GM23338 (cell line): ENCODE measurements at regions not wholly inside any gene's neighbourhood (a gene's known extent, or its start where the extent isn't known, plus 50 kb on each side); places are given as distances from the start of the nearest gene placed in this dataset.

Source experiments
- ATAC-seq: fragments of 200-7000 bp; cut with Tn5 transposase; 3 replicates; pipeline ENCODE4 v1.9.1; 2020
- DNase-seq: peaks from one replicate; pipeline ENCODE4 v3.0.0-alpha.2; 2015; ENCODE audit warnings: low spot score
- H2AFZ ChIP-seq: fragments of 200-600 bp; sonication (generic); 2 replicates; pipeline ENCODE4 v1.8.0; 2016; ENCODE audit warnings: antibody characterized with exemption, mild to moderate bottlenecking, moderate library complexity
- H3F3A ChIP-seq: fragments of 200-600 bp; sonication (generic); replicated peaks from 2 replicates; pipeline ENCODE4 v1.8.0; 2017; ENCODE audit warnings: antibody characterized with exemption, mixed run types, low read depth
- H3K27ac ChIP-seq: fragments of 200-600 bp; sonication (generic); 2 replicates; pipeline ENCODE4 v1.6.1; 2016; ENCODE audit warnings: low read depth
- H3K27me3 ChIP-seq: fragments of 200-600 bp; sonication (generic); 2 replicates; pipeline ENCODE4 v1.8.0; 2016; ENCODE audit warnings: mild to moderate bottlenecking, mixed run types, moderate library complexity; ENCODE audit not compliant: insufficient read depth
- H3K36me3 ChIP-seq: fragments of 200-600 bp; sonication (generic); 2 replicates; pipeline ENCODE4 v1.8.0; 2016; ENCODE audit warnings: mild to moderate bottlenecking; ENCODE audit not compliant: insufficient read depth
- H3K4me1 ChIP-seq: fragments of 200-600 bp; sonication (generic); 2 replicates; pipeline ENCODE4 v1.8.0; 2016; ENCODE audit warnings: mild to moderate bottlenecking, moderate library complexity; ENCODE audit not compliant: insufficient read depth
- H3K4me2 ChIP-seq: fragments of 200-600 bp; sonication (generic); 2 replicates; pipeline ENCODE4 v1.7.1; 2017; ENCODE audit warnings: mixed run types
- H3K4me3 ChIP-seq: fragments of 200-600 bp; sonication (generic); 2 replicates; pipeline ENCODE4 v1.6.1; 2016; ENCODE audit warnings: mixed run types
- H3K79me2 ChIP-seq: fragments of 200-600 bp; sonication (generic); replicated peaks from 2 replicates; pipeline ENCODE4 v1.8.0; 2017; ENCODE audit warnings: mild to moderate bottlenecking; ENCODE audit not compliant: insufficient read depth
- H3K9me2 ChIP-seq: fragments of 200-600 bp; sonication (generic); 2 replicates; pipeline ENCODE4 v1.8.0; 2017; ENCODE audit not compliant: insufficient read depth
- H4K20me1 ChIP-seq: fragments of 200-600 bp; sonication (generic); replicated peaks from 2 replicates; pipeline ENCODE4 v1.8.0; 2017; ENCODE audit warnings: mild to moderate bottlenecking; ENCODE audit not compliant: insufficient read depth
- H3K27ac Mint-ChIP-seq: 2 replicates; pipeline ENCODE4 v1.8.0; 2020; ENCODE audit warnings: inconsistent platforms, mild to moderate bottlenecking, moderate library complexity, mixed read lengths
- H3K27me3 Mint-ChIP-seq: 3 replicates; pipeline ENCODE4 v1.8.0; 2022; ENCODE audit warnings: low read depth, mild to moderate bottlenecking, moderate library complexity, mixed read lengths, inconsistent platforms; ENCODE audit not compliant: insufficient read depth, poor library complexity
- H3K36me3 Mint-ChIP-seq: 3 replicates; pipeline ENCODE4 v1.8.0; 2021; ENCODE audit warnings: low read depth, mild to moderate bottlenecking, inconsistent platforms, moderate library complexity, mixed read lengths
- H3K4me1 Mint-ChIP-seq: 3 replicates; pipeline ENCODE4 v1.8.0; 2020; ENCODE audit warnings: mild to moderate bottlenecking, inconsistent platforms, mixed read lengths
- H3K4me3 Mint-ChIP-seq: 3 replicates; pipeline ENCODE4 v1.8.0; 2021; ENCODE audit warnings: moderate library complexity, mild to moderate bottlenecking, inconsistent platforms, mixed read lengths
- H3K9me3 Mint-ChIP-seq: 3 replicates; pipeline ENCODE4 v1.8.0; 2020; ENCODE audit warnings: moderate library complexity, mild to moderate bottlenecking, inconsistent platforms, mixed read lengths
- EZH2 ChIP-seq: fragments of 200-600 bp; sonication (generic); IDR thresholded peaks from one replicate; pipeline ENCODE4 v1.8.0; 2017; ENCODE audit warnings: antibody characterized with exemption, mild to moderate bottlenecking, low read depth; ENCODE audit not compliant: unreplicated experiment
- TF ChIP-seq, protein P1 (sequence below): fragments of 250-450 bp; sonication (Bioruptor Pico); IDR thresholded peaks from 2 replicates; pipeline ENCODE4 v1.5.0; 2020; ENCODE audit warnings: mild to moderate bottlenecking, moderate library complexity
- TF ChIP-seq, protein P2 (sequence below): IDR thresholded peaks from one replicate; pipeline ENCODE4 v1.6.1; 2018; ENCODE audit warnings: antibody characterized with exemption; ENCODE audit not compliant: unreplicated experiment

DNA sequence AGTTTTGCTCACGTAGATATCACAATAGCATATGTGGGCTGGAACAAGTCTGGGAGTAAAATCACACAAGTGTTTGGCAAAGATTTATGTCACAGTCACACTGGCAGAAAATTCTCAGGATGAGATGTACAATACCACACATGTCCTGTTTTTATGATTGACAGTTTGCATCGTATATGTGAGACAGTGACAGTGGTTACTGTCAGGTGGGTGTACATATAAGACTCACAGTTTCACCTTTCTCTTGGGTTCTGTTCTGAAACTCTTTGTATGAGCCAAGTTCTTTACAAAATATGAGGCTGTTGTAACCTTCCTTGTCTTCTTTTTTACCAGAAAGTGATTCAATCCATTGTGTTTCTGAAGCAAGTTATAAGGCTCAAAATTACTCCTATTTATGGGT, 1012.5 kb upstream of the AMELY start (continued):
- TF ChIP-seq, protein P1, sequence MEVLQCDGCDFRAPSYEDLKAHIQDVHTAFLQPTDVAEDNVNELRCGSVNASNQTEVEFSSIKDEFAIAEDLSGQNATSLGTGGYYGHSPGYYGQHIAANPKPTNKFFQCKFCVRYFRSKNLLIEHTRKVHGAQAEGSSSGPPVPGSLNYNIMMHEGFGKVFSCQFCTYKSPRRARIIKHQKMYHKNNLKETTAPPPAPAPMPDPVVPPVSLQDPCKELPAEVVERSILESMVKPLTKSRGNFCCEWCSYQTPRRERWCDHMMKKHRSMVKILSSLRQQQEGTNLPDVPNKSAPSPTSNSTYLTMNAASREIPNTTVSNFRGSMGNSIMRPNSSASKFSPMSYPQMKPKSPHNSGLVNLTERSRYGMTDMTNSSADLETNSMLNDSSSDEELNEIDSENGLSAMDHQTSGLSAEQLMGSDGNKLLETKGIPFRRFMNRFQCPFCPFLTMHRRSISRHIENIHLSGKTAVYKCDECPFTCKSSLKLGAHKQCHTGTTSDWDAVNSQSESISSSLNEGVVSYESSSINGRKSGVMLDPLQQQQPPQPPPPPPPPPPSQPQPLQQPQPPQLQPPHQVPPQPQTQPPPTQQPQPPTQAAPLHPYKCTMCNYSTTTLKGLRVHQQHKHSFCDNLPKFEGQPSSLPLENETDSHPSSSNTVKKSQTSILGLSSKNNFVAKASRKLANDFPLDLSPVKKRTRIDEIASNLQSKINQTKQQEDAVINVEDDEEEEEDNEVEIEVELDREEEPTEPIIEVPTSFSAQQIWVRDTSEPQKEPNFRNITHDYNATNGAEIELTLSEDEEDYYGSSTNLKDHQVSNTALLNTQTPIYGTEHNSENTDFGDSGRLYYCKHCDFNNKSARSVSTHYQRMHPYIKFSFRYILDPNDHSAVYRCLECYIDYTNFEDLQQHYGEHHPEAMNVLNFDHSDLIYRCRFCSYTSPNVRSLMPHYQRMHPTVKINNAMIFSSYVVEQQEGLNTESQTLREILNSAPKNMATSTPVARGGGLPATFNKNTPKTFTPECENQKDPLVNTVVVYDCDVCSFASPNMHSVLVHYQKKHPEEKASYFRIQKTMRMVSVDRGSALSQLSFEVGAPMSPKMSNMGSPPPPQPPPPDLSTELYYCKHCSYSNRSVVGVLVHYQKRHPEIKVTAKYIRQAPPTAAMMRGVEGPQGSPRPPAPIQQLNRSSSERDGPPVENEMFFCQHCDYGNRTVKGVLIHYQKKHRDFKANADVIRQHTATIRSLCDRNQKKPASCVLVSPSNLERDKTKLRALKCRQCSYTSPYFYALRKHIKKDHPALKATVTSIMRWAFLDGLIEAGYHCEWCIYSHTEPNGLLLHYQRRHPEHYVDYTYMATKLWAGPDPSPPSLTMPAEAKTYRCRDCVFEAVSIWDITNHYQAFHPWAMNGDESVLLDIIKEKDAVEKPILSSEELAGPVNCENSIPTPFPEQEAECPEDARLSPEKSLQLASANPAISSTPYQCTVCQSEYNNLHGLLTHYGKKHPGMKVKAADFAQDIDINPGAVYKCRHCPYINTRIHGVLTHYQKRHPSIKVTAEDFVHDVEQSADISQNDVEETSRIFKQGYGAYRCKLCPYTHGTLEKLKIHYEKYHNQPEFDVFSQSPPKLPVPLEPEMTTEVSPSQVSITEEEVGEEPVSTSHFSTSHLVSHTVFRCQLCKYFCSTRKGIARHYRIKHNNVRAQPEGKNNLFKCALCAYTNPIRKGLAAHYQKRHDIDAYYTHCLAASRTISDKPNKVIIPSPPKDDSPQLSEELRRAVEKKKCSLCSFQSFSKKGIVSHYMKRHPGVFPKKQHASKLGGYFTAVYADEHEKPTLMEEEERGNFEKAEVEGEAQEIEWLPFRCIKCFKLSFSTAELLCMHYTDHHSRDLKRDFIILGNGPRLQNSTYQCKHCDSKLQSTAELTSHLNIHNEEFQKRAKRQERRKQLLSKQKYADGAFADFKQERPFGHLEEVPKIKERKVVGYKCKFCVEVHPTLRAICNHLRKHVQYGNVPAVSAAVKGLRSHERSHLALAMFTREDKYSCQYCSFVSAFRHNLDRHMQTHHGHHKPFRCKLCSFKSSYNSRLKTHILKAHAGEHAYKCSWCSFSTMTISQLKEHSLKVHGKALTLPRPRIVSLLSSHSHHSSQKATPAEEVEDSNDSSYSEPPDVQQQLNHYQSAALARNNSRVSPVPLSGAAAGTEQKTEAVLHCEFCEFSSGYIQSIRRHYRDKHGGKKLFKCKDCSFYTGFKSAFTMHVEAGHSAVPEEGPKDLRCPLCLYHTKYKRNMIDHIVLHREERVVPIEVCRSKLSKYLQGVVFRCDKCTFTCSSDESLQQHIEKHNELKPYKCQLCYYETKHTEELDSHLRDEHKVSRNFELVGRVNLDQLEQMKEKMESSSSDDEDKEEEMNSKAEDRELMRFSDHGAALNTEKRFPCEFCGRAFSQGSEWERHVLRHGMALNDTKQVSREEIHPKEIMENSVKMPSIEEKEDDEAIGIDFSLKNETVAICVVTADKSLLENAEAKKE (CRISPR knock-in tag): no peak
- TF ChIP-seq EZH2: no peak

DNA sequence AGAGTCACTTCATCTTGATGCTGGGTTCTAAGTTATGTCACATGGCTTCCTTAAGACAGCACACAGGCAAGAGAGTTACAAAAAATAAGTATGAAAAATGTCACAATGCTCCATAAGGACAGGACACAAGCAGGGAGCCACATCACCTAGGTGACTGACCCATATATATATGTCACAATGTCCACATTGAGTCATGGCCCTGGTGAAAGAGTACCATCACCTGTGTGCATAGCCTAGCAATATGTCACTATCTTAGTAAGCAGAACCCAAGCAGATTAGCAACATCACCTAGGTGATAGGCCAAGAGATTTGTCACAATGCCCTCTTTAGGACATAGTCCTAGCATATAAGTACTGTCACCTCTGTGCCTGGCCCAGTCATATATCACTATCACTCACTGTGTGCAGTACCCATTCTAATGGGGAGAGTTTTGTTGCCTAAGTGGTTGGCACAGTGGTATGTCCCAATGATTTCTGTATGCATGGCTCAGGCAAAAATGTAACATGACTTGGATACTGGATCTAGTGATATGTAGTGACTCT, 1012.0 kb upstream of the AMELY start:
- Mint-ChIP-seq H3K27ac (no peak overlapping the region), H3K27me3 (peaks cover 3% of the 10 kb centered on the region), H3K4me1 (no peaks in the 10 kb centered on the region), H3K36me3 (no peaks in the 10 kb centered on the region), H3K9me3 (no peaks in the 10 kb centered on the region), H3K4me3 (no peak overlapping the region)
- Histone ChIP-seq H3K9me2 (no peaks in the 10 kb centered on the region), H3F3A (no peaks in the 10 kb centered on the region), H3K27me3 (no peaks in the 10 kb centered on the region), H3K4me3 (no peak overlapping the region), H3K4me2 (no peak overlapping the region), H3K4me1 (no peaks in the 10 kb centered on the region), H3K27ac (no peak overlapping the region), H3K36me3 (no peaks in the 10 kb centered on the region), H4K20me1 (no peaks in the 10 kb centered on the region), H2AFZ (no peak overlapping the region), H3K79me2 (no peaks in the 10 kb centered on the region)
- ATAC-seq (no peak), DNase-seq (no peak)
- TF ChIP-seq, protein P1 (CRISPR knock-in tag): no peak
- TF ChIP-seq, protein P2, sequence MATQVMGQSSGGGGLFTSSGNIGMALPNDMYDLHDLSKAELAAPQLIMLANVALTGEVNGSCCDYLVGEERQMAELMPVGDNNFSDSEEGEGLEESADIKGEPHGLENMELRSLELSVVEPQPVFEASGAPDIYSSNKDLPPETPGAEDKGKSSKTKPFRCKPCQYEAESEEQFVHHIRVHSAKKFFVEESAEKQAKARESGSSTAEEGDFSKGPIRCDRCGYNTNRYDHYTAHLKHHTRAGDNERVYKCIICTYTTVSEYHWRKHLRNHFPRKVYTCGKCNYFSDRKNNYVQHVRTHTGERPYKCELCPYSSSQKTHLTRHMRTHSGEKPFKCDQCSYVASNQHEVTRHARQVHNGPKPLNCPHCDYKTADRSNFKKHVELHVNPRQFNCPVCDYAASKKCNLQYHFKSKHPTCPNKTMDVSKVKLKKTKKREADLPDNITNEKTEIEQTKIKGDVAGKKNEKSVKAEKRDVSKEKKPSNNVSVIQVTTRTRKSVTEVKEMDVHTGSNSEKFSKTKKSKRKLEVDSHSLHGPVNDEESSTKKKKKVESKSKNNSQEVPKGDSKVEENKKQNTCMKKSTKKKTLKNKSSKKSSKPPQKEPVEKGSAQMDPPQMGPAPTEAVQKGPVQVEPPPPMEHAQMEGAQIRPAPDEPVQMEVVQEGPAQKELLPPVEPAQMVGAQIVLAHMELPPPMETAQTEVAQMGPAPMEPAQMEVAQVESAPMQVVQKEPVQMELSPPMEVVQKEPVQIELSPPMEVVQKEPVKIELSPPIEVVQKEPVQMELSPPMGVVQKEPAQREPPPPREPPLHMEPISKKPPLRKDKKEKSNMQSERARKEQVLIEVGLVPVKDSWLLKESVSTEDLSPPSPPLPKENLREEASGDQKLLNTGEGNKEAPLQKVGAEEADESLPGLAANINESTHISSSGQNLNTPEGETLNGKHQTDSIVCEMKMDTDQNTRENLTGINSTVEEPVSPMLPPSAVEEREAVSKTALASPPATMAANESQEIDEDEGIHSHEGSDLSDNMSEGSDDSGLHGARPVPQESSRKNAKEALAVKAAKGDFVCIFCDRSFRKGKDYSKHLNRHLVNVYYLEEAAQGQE: no peak
